Loucy (cell line): ENCODE measurements at regions not wholly inside any gene's neighbourhood (a gene's known extent, or its start where the extent isn't known, plus 50 kb on each side); places are given as distances from the start of the nearest gene placed in this dataset.

Source experiments
- H2AFZ ChIP-seq: fragments of 200-600 bp; sonication (generic); 2 replicates; pipeline ENCODE4 v1.6.0; 2016; ENCODE audit warnings: antibody characterized with exemption, mild to moderate bottlenecking, low read length, moderate library complexity
- H3F3A ChIP-seq: fragments of 200-600 bp; 2 replicates; pipeline ENCODE4 v1.6.0; 2016; ENCODE audit warnings: antibody characterized with exemption, low read depth, mild to moderate bottlenecking
- H3K27me3 ChIP-seq: fragments of 200-600 bp; sonication (generic); 2 replicates; pipeline ENCODE4 v1.6.1; 2014; ENCODE audit warnings: low read length, mild to moderate bottlenecking; ENCODE audit not compliant: insufficient read depth, poor library complexity, severe bottlenecking
- H3K36me3 ChIP-seq: fragments of 200-600 bp; sonication (generic); 2 replicates; pipeline ENCODE4 v1.6.1; 2016; ENCODE audit warnings: low read length; ENCODE audit not compliant: insufficient read depth
- H3K4me1 ChIP-seq: fragments of 200-600 bp; sonication (generic); 2 replicates; pipeline ENCODE4 v1.5.1; 2014; ENCODE audit warnings: low read length, mild to moderate bottlenecking; ENCODE audit not compliant: insufficient read depth, poor library complexity, severe bottlenecking
- H3K4me2 ChIP-seq: fragments of 200-600 bp; sonication (generic); 2 replicates; pipeline ENCODE4 v1.6.0; 2014; ENCODE audit warnings: antibody characterized with exemption, low read length, low read depth, mild to moderate bottlenecking; ENCODE audit not compliant: poor library complexity, severe bottlenecking
- H3K4me3 ChIP-seq: fragments of 200-600 bp; sonication (generic); 2 replicates; pipeline ENCODE4 v1.5.1; 2014; ENCODE audit warnings: low read length, mild to moderate bottlenecking, mixed read lengths; ENCODE audit not compliant: poor library complexity, severe bottlenecking
- H3K79me2 ChIP-seq: fragments of 200-600 bp; sonication (generic); 2 replicates; pipeline ENCODE4 v1.6.1; 2014; ENCODE audit warnings: low read length; ENCODE audit not compliant: insufficient read depth
- H3K9ac ChIP-seq: fragments of 200-600 bp; sonication (generic); 2 replicates; pipeline ENCODE4 v1.6.0; 2014; ENCODE audit warnings: mild to moderate bottlenecking, low read depth, low read length, moderate library complexity; ENCODE audit not compliant: poor library complexity, severe bottlenecking
- H3K9me2 ChIP-seq: fragments of 200-600 bp; sonication (generic); replicated peaks from 2 replicates; pipeline ENCODE4 v1.6.1; 2016; ENCODE audit warnings: low read depth, low read length, mixed read lengths
- H3K9me3 ChIP-seq: fragments of 200-600 bp; sonication (generic); 2 replicates; pipeline ENCODE4 v1.6.1; 2014; ENCODE audit warnings: mild to moderate bottlenecking, antibody characterized with exemption, low read length, low read depth; ENCODE audit not compliant: insufficient read depth
- H4K20me1 ChIP-seq: fragments of 200-600 bp; sonication (generic); 2 replicates; pipeline ENCODE4 v1.6.0; 2014; ENCODE audit warnings: antibody characterized with exemption, low read length, mild to moderate bottlenecking; ENCODE audit not compliant: insufficient read depth, poor library complexity, severe bottlenecking
- CTCF ChIP-seq: fragments of 200-600 bp; sonication (generic); conservative IDR thresholded peaks from 2 replicates; pipeline ENCODE4 v1.5.1; 2014; ENCODE audit warnings: mild to moderate bottlenecking, antibody characterized with exemption, low read length
- EZH2phosphoT487 ChIP-seq: fragments of 200-600 bp; IDR thresholded peaks from 2 replicates; pipeline ENCODE4 v1.6.1; 2018; ENCODE audit warnings: antibody characterized with exemption, mild to moderate bottlenecking, moderate library complexity, borderline replicate concordance

GRCh38 chr6:92485487-92485886 lies 933.9 kb downstream of the EPHA7 start:
- H3K4me2 ChIP-seq, result no peak overlapping the region
- TF ChIP-seq EZH2phosphoT487 (no peak), CTCF (no peak)
- H3K36me3 ChIP-seq, result no peaks in the 10 kb centered on the region
- no peaks in the 10 kb centered on the region for H3K79me2 ChIP-seq
- H3K4me3 ChIP-seq, result no peak overlapping the region
- no peaks in the 10 kb centered on the region for H4K20me1 ChIP-seq
- no peaks in the 10 kb centered on the region for H3F3A ChIP-seq
- no peaks in the 10 kb centered on the region for H3K9me2 ChIP-seq
- no peaks in the 10 kb centered on the region for H3K4me1 ChIP-seq
- H3K27me3 ChIP-seq, result no peaks in the 10 kb centered on the region
- no peak overlapping the region for H3K9ac ChIP-seq
- H3K9me3 ChIP-seq, result no peaks in the 10 kb centered on the region
- no peak overlapping the region for H2AFZ ChIP-seq

GRCh38 chr6:92479831-92480230 lies 939.5 kb downstream of the EPHA7 start:
- Histone ChIP-seq H3K4me2 (no peak overlapping the region), H4K20me1 (no peaks in the 10 kb centered on the region), H3K9me2 (no peaks in the 10 kb centered on the region), H3K9me3 (no peaks in the 10 kb centered on the region), H2AFZ (no peak overlapping the region), H3K79me2 (no peaks in the 10 kb centered on the region), H3K27me3 (no peaks in the 10 kb centered on the region), H3F3A (no peaks in the 10 kb centered on the region), H3K4me1 (no peaks in the 10 kb centered on the region), H3K9ac (no peak overlapping the region), H3K36me3 (no peaks in the 10 kb centered on the region), H3K4me3 (no peak overlapping the region)
- TF ChIP-seq EZH2phosphoT487 (no peak), CTCF (no peak)

- Histone ChIP-seq H3K9me3 (no peaks in the 10 kb centered on the region), H3K9ac (no peak overlapping the region), H3K79me2 (no peaks in the 10 kb centered on the region), H3K27me3 (no peaks in the 10 kb centered on the region), H3K4me1 (no peaks in the 10 kb centered on the region), H4K20me1 (no peaks in the 10 kb centered on the region), H2AFZ (no peak overlapping the region), H3F3A (no peaks in the 10 kb centered on the region), H3K9me2 (no peaks in the 10 kb centered on the region), H3K4me2 (no peak overlapping the region), H3K36me3 (no peaks in the 10 kb centered on the region), H3K4me3 (no peak overlapping the region)
- TF ChIP-seq CTCF (no peak), EZH2phosphoT487 (no peak)
Measured at GRCh38 chr6:92473056-92473455, 946.3 kb downstream of the EPHA7 start.
